PFSK-1 (cell line): ENCODE measurements at regions not wholly inside any gene's neighbourhood (a gene's known extent, or its start where the extent isn't known, plus 50 kb on each side); places are given as distances from the start of the nearest gene placed in this dataset.

Experiments used
- REST ChIP-seq, 2 experiments: IDR thresholded peaks; 2 replicates each; pipeline versions ENCODE4 v1.6.1 to v1.8.0; 2011 to 2012; ENCODE audit warnings: low read depth in 2 of 2, low read length in 2 of 2, control low read depth in 1 of 2, inconsistent platforms in 1 of 2, mild to moderate bottlenecking in 1 of 2, moderate library complexity in 1 of 2; ENCODE audit not compliant: insufficient read depth in 1 of 2
- TAF1 ChIP-seq: IDR thresholded peaks from 2 replicates; pipeline ENCODE4 v1.6.1; 2012; ENCODE audit warnings: low read length, control low read depth, borderline replicate concordance; ENCODE audit not compliant: insufficient read depth

DNA sequence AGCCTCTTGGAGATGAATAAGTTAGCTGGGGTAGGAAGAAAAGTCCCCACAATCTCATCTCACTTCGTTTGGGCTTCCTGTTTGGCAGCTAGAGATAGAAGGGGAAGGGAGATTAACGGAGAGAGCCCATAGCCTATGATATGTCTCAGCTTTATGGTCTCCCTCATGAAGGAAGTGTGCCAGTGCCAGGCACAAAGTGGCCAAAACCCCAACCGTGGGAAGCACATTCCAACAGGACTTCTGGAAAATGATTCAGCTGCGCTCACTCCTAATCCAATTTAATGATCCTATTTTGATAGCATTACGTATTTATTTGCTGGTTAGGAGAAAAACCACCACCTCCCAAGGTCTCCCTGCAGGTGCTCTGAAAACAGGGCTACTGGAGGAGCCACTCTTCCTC is 303.1 kb upstream of the CLINT1 start:
- no peak for TF ChIP-seq TAF1
- TF ChIP-seq REST (IDR thresholded peaks at IDR 0.05; ENCODE audit: insufficient read depth in 1 of 2, low read depth in 2 of 2, low read length in 2 of 2), result no peak
